ENCODE measurements at regions not wholly inside any gene's neighbourhood (a gene's known extent, or its start where the extent isn't known, plus 50 kb on each side); places are given as distances from the start of the nearest gene placed in this dataset.

DNA sequence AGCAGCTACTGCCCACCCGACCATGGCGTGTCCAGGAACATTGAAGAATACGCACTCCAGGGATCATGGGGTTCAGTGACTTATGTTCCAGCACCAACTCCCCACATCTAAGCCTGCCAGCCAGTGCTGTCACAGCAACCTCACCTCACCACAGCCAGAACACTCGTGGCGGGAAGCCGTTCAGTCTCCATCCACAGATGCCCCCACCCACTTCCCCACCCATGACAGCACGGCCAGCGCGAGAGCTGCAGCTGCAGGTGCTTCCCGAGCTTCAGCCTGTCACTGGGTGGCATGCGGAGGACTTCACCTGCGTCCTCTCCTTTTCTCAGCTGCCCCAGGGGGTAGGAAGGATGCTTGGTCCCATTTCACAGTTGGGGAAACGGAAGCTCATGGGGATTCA lies 50.3 kb downstream of the RBFOX3 start:
- no peak for TF ChIP-seq SRF (IDR thresholded peaks at IDR 0.05; ENCODE audit: low read depth)
- no peak for TF ChIP-seq ZBTB33 (IDR thresholded peaks at IDR 0.05; ENCODE audit: extremely low read depth, insufficient replicate concordance, low read length)
- no peak for TF ChIP-seq ZFX (IDR thresholded peaks at IDR 0.05)
- no peak for TF ChIP-seq SP1 (IDR thresholded peaks at IDR 0.05; ENCODE audit: low read depth)
- TF ChIP-seq CTCF (IDR thresholded peaks at IDR 0.05 in 2 of 3, conservative IDR thresholded peaks at IDR 0.05 in 1 of 3; ENCODE audit: borderline replicate concordance in 1 of 3, insufficient read depth in 1 of 3, low read depth in 2 of 3, low read length in 2 of 3): no peak
- no peak for TF ChIP-seq YY1 (IDR thresholded peaks at IDR 0.05; ENCODE audit: extremely low read depth, insufficient replicate concordance, low read depth, low read length)
- TF ChIP-seq REST (IDR thresholded peaks at IDR 0.05; ENCODE audit: low read depth): no peak
- TF ChIP-seq EZH2 (IDR thresholded peaks at IDR 0.05): no peak
- TF ChIP-seq POLR2AphosphoS5 (IDR thresholded peaks at IDR 0.05; ENCODE audit: low read depth, low read length): no peak
- no peak for TF ChIP-seq TCF7L2 (IDR thresholded peaks at IDR 0.05; ENCODE audit: borderline replicate concordance, extremely low read depth, insufficient read depth, insufficient read length)
